Smooth muscle cell (in vitro differentiated cells): ENCODE measurements at regions not wholly inside any gene's neighbourhood (a gene's known extent, or its start where the extent isn't known, plus 50 kb on each side); places are given as distances from the start of the nearest gene placed in this dataset.

Experiments
- DNase-seq: peaks from one replicate; lab custom pipeline; 2025; ENCODE audit not compliant: unreplicated experiment; lab: John Stamatoyannopoulos, UW
- H2AFZ ChIP-seq: fragments of 200-600 bp; sonication (generic); 2 replicates; pipeline ENCODE4 v1.6.0; 2016; ENCODE audit warnings: antibody characterized with exemption, low read depth, mild to moderate bottlenecking
- H3F3A ChIP-seq: fragments of 200-600 bp; sonication (generic); 2 replicates; pipeline ENCODE4 v1.6.0; 2017; ENCODE audit warnings: antibody characterized with exemption, low read depth
- H3K27ac ChIP-seq: fragments of 200-600 bp; sonication (generic); 2 replicates; pipeline ENCODE4 v1.5.1; 2016; ENCODE audit warnings: low read depth, mild to moderate bottlenecking
- H3K27me3 ChIP-seq: fragments of 200-600 bp; sonication (generic); 2 replicates; pipeline ENCODE4 v1.6.1; 2016; ENCODE audit warnings: low read depth, mild to moderate bottlenecking
- H3K36me3 ChIP-seq: fragments of 200-600 bp; sonication (generic); 2 replicates; pipeline ENCODE4 v1.5.1; 2016; ENCODE audit warnings: low read depth
- H3K4me1 ChIP-seq: fragments of 200-600 bp; sonication (generic); 2 replicates; pipeline ENCODE4 v1.5.1; 2016; ENCODE audit warnings: low read depth
- H3K4me2 ChIP-seq: fragments of 200-600 bp; sonication (generic); 2 replicates; pipeline ENCODE4 v1.6.0; 2016; ENCODE audit warnings: mild to moderate bottlenecking
- H3K4me3 ChIP-seq: fragments of 200-600 bp; sonication (generic); 2 replicates; pipeline ENCODE4 v1.5.1; 2016; ENCODE audit warnings: mild to moderate bottlenecking
- H3K79me2 ChIP-seq: fragments of 200-600 bp; sonication (generic); 2 replicates; pipeline ENCODE4 v1.6.0; 2016; ENCODE audit warnings: low read depth, mild to moderate bottlenecking
- H3K9ac ChIP-seq: fragments of 200-600 bp; sonication (generic); 2 replicates; pipeline ENCODE4 v1.6.0; 2016; ENCODE audit warnings: low read depth
- H3K9me3 ChIP-seq: fragments of 200-600 bp; sonication (generic); replicated peaks from 2 replicates; pipeline ENCODE4 v1.5.1; 2016; ENCODE audit warnings: low read depth
- H4K20me1 ChIP-seq: fragments of 200-600 bp; sonication (generic); 2 replicates; pipeline ENCODE4 v1.6.0; 2016; ENCODE audit warnings: low read depth
- WGBS: methylation state at CpG from one replicate; pipeline ENCODE4 v1.1.7; 2016; ENCODE audit warnings: low lambda C conversion rate; 5-methylcytosine and 5-hydroxymethylcytosine counted together
- TF ChIP-seq, protein P1 (sequence below): fragments of 200-600 bp; sonication (generic); IDR thresholded peaks from 2 replicates; pipeline ENCODE4 v1.5.1; 2017; ENCODE audit warnings: borderline replicate concordance, mild to moderate bottlenecking, antibody characterized with exemption; ENCODE audit not compliant: insufficient read depth, poor library complexity, severe bottlenecking

DNA sequence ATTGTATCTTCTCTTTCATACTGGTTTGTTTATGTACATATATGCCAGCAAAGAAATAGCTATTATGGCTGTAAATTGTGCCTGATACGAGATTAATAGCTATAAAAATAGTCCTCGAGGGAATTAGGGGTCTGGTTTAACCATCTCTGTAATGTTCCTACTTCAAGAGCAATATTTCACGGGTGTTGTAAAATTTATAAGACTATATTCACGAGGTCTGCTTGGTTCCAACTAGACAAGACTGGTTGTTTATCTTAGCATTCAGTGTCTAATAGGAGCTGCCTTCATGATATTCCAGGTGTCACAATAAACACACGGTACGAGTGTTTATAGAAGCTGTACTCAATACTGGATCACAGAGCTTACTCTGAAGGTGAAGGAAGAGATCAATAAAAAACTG, 389.9 kb downstream of the SIPA1L2 start:
- H3K4me2 ChIP-seq: no peak overlapping the region
- no peaks in the 10 kb centered on the region for H3F3A ChIP-seq

GRCh38 chr1:232239522-232239921, 390.4 kb downstream of the SIPA1L2 start:
- no peaks in the 10 kb centered on the region for H3K4me1 ChIP-seq
- no peak for DNase-seq
- H3K79me2 ChIP-seq: no peaks in the 10 kb centered on the region
- H3K4me3 ChIP-seq: no peak overlapping the region
- H3K4me2 ChIP-seq: no peak overlapping the region
- WGBS: 60% methylated on average over 3 of the region's 3 CpGs
- H4K20me1 ChIP-seq: no peaks in the 10 kb centered on the region
- H2AFZ ChIP-seq: no peak overlapping the region
- H3K27ac ChIP-seq: no peak overlapping the region
- TF ChIP-seq, protein P1, sequence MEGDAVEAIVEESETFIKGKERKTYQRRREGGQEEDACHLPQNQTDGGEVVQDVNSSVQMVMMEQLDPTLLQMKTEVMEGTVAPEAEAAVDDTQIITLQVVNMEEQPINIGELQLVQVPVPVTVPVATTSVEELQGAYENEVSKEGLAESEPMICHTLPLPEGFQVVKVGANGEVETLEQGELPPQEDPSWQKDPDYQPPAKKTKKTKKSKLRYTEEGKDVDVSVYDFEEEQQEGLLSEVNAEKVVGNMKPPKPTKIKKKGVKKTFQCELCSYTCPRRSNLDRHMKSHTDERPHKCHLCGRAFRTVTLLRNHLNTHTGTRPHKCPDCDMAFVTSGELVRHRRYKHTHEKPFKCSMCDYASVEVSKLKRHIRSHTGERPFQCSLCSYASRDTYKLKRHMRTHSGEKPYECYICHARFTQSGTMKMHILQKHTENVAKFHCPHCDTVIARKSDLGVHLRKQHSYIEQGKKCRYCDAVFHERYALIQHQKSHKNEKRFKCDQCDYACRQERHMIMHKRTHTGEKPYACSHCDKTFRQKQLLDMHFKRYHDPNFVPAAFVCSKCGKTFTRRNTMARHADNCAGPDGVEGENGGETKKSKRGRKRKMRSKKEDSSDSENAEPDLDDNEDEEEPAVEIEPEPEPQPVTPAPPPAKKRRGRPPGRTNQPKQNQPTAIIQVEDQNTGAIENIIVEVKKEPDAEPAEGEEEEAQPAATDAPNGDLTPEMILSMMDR: no peak
- H3K27me3 ChIP-seq: no peaks in the 10 kb centered on the region
- no peaks in the 10 kb centered on the region for H3K36me3 ChIP-seq
- no peak overlapping the region for H3K9ac ChIP-seq
- no peaks in the 10 kb centered on the region for H3K9me3 ChIP-seq
- H3F3A ChIP-seq: no peaks in the 10 kb centered on the region

More for the DNA sequence above, 389.9 kb downstream of the SIPA1L2 start:
- H3K27ac ChIP-seq: no peak overlapping the region
- no peaks in the 10 kb centered on the region for H4K20me1 ChIP-seq
- no peak overlapping the region for H2AFZ ChIP-seq
- no peaks in the 10 kb centered on the region for H3K27me3 ChIP-seq
- no peaks in the 10 kb centered on the region for H3K9me3 ChIP-seq
- TF ChIP-seq, protein P1: no peak
- H3K36me3 ChIP-seq: no peaks in the 10 kb centered on the region
- no peaks in the 10 kb centered on the region for H3K4me1 ChIP-seq
- no peak overlapping the region for H3K9ac ChIP-seq
- no peaks in the 10 kb centered on the region for H3K79me2 ChIP-seq
- no peak for DNase-seq
- WGBS: 73% methylated on average over 6 of the region's 6 CpGs
- no peak overlapping the region for H3K4me3 ChIP-seq

DNA sequence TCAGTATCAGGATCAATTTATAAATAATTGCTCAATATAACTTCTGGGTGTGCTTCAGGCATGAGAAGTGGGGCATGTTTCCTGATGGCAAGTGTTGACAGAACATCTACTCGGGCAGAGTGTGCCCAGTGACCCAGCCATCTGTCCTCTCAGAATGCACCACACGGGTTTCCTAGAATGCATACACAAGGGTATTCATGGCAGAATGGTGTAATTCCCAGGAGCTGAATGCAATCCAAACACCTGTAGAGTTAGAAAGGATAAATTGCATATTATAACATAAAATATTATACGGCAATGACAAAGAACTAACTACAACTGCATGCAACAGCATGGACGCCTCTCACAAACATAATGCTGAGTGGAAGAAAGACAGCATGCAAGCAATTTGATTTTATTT, 391.9 kb downstream of the SIPA1L2 start:
- no peaks in the 10 kb centered on the region for H4K20me1 ChIP-seq
- H2AFZ ChIP-seq: no peak overlapping the region
- H3K4me3 ChIP-seq: no peak overlapping the region
- DNase-seq: no peak
- H3K27ac ChIP-seq: no peak overlapping the region
- H3K4me2 ChIP-seq: no peak overlapping the region
- H3K4me1 ChIP-seq: no peaks in the 10 kb centered on the region
- no peaks in the 10 kb centered on the region for H3K9me3 ChIP-seq
- H3K36me3 ChIP-seq: no peaks in the 10 kb centered on the region
- no peaks in the 10 kb centered on the region for H3K79me2 ChIP-seq
- TF ChIP-seq, protein P1: no peak
- no peak overlapping the region for H3K9ac ChIP-seq
- H3K27me3 ChIP-seq: no peaks in the 10 kb centered on the region
- no peaks in the 10 kb centered on the region for H3F3A ChIP-seq
- 94% methylated on average over 4 of the region's 4 CpGs for WGBS

DNA sequence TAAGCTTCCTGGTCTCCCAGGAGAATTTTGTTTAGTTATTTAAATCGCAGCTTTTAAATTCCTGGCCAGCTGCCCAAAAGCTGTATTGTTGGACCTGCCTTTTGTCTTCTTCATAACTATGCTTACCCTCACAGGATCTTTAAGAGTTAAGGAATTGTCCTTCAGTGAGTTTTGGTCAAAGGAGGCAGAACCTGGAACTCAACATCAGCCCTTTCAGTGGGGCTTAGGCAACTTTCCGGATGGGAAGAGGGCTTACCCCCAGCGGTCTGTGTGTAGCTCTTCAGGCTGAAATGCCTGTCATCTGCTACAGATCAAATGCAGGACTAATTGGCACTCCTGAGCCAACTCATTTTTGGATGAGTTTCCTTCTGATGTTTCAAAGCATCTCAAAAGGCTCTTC, 402.6 kb downstream of the SIPA1L2 start:
- TF ChIP-seq, protein P1: no peak
- H2AFZ ChIP-seq: peak overlapping the region; percentile 51
- H3F3A ChIP-seq: no peaks in the 10 kb centered on the region
- no peaks in the 10 kb centered on the region for H3K27me3 ChIP-seq
- H3K9ac ChIP-seq: no peak overlapping the region
- H3K9me3 ChIP-seq: no peaks in the 10 kb centered on the region
- 32% methylated on average over 3 of the region's 3 CpGs for whole genome bisulfite sequencing
- no peaks in the 10 kb centered on the region for H4K20me1 ChIP-seq
- no peaks in the 10 kb centered on the region for H3K36me3 ChIP-seq
- H3K4me1 ChIP-seq: peaks cover 25% of the 10 kb centered on the region
- no peak for DNase-seq
- no peak overlapping the region for H3K4me3 ChIP-seq
- no peaks in the 10 kb centered on the region for H3K79me2 ChIP-seq
- H3K4me2 ChIP-seq: no peak overlapping the region
- H3K27ac ChIP-seq: no peak overlapping the region
